GM20000 (cell line): ENCODE measurements at regions not wholly inside any gene's neighbourhood (a gene's known extent, or its start where the extent isn't known, plus 50 kb on each side); places are given as distances from the start of the nearest gene placed in this dataset.

ENCODE experiments used
- DNase-seq: peaks from one replicate; pipeline ENCODE4 v3.0.0; 2012; ENCODE audit warnings: low spot score
- CTCF ChIP-seq: IDR thresholded peaks from 2 replicates; pipeline ENCODE4 v1.5.1; 2012; ENCODE audit warnings: mild to moderate bottlenecking, control low read depth; ENCODE audit errors: extremely low read depth, missing control alignments

GRCh38 chr14:39843881-39844280 is 411.6 kb upstream of the FBXO33 start:
- no peak for DNase-seq
- TF ChIP-seq CTCF, result no peak

GRCh38 chr14:39841088-39841487 is 408.9 kb upstream of the FBXO33 start:
- no peak for DNase-seq
- no peak for TF ChIP-seq CTCF

GRCh38 chr14:39827901-39828655 is 395.8 kb upstream of the FBXO33 start:
- DNase-seq, result peak; percentile 45
- no peak for TF ChIP-seq CTCF

- no peak for DNase-seq
- no peak for TF ChIP-seq CTCF
Observed at GRCh38 chr14:39812532-39813320, 380.5 kb upstream of the FBXO33 start.

- DNase-seq, result no peak
- no peak for TF ChIP-seq CTCF
Observed at GRCh38 chr14:39807271-39807670, 375.0 kb upstream of the FBXO33 start.

GRCh38 chr14:39784461-39784860 is 352.2 kb upstream of the FBXO33 start:
- DNase-seq, result no peak
- no peak for TF ChIP-seq CTCF

GRCh38 chr14:39781466-39781865 is 349.2 kb upstream of the FBXO33 start:
- no peak for DNase-seq
- TF ChIP-seq CTCF, result no peak
